DND-41 (cell line): ENCODE measurements at regions not wholly inside any gene's neighbourhood (a gene's known extent, or its start where the extent isn't known, plus 50 kb on each side); places are given as distances from the start of the nearest gene placed in this dataset.

ENCODE experiments used
- ATAC-seq: fragments of 200-7000 bp; cut with Tn5 transposase; 3 replicates; pipeline ENCODE4 v1.9.1; 2021; ENCODE audit warnings: low read depth; ENCODE audit not compliant: insufficient read depth
- DNase-seq: peaks from one replicate; pipeline ENCODE4 v3.0.0-alpha.2; 2020
- H2AFZ ChIP-seq: 2 replicates; pipeline ENCODE4 v1.6.0; 2012; ENCODE audit warnings: low read depth, low read length
- H3K27ac ChIP-seq: 2 replicates; pipeline ENCODE4 v1.5.1; 2012; ENCODE audit warnings: low read length, inconsistent platforms
- H3K27me3 ChIP-seq: fragments of 200-600 bp; sonication (generic); 2 replicates; pipeline ENCODE4 v1.6.0; 2012; ENCODE audit warnings: low read length, mild to moderate bottlenecking, inconsistent platforms; ENCODE audit not compliant: insufficient read depth, poor library complexity
- H3K36me3 ChIP-seq: 2 replicates; pipeline ENCODE4 v1.5.1; 2012; ENCODE audit warnings: low read length, inconsistent platforms; ENCODE audit not compliant: insufficient read depth
- H3K4me1 ChIP-seq: 2 replicates; pipeline ENCODE4 v1.5.1; 2012; ENCODE audit warnings: mild to moderate bottlenecking, low read length; ENCODE audit not compliant: insufficient read depth
- H3K4me2 ChIP-seq: 2 replicates; pipeline ENCODE4 v1.6.0; 2012; ENCODE audit warnings: mild to moderate bottlenecking, moderate library complexity, low read length, inconsistent platforms; ENCODE audit not compliant: insufficient read depth
- H3K4me3 ChIP-seq, 2 experiments: fragments of 200-600 bp in 1 of 2; shearing (Covaris generic) in 1 of 2; 2 replicates each; pipeline ENCODE4 v1.5.1; 2012 to 2016; ENCODE audit warnings: inconsistent platforms in 2 of 2, low read length in 2 of 2, mild to moderate bottlenecking in 2 of 2, low read depth in 1 of 2, moderate library complexity in 1 of 2
- H3K79me2 ChIP-seq: 2 replicates; pipeline ENCODE4 v1.6.0; 2012; ENCODE audit warnings: low read length, inconsistent platforms; ENCODE audit not compliant: insufficient read depth
- H3K9ac ChIP-seq: 2 replicates; pipeline ENCODE4 v1.6.0; 2012; ENCODE audit warnings: low read depth, mild to moderate bottlenecking, inconsistent platforms, low read length, moderate library complexity
- H3K9me3 ChIP-seq: 2 replicates; pipeline ENCODE4 v1.5.1; 2012; ENCODE audit warnings: low read length, moderate library complexity, mild to moderate bottlenecking, inconsistent platforms; ENCODE audit not compliant: insufficient read depth, severe bottlenecking
- H4K20me1 ChIP-seq: 2 replicates; pipeline ENCODE4 v1.6.0; 2012; ENCODE audit warnings: low read length; ENCODE audit not compliant: insufficient read depth
- EZH2 ChIP-seq: IDR thresholded peaks from 3 replicates; pipeline ENCODE4 v1.6.1; 2012; ENCODE audit warnings: borderline replicate concordance, low read depth, mild to moderate bottlenecking, moderate library complexity, low read length, inconsistent platforms; ENCODE audit not compliant: severe bottlenecking
- TF ChIP-seq, protein P1 (sequence below): IDR thresholded peaks from 2 replicates; pipeline ENCODE4 v1.5.1; 2012; ENCODE audit warnings: borderline replicate concordance, low read length, moderate library complexity, mild to moderate bottlenecking; ENCODE audit not compliant: poor library complexity, severe bottlenecking; ENCODE audit errors: extremely low read depth

DNA sequence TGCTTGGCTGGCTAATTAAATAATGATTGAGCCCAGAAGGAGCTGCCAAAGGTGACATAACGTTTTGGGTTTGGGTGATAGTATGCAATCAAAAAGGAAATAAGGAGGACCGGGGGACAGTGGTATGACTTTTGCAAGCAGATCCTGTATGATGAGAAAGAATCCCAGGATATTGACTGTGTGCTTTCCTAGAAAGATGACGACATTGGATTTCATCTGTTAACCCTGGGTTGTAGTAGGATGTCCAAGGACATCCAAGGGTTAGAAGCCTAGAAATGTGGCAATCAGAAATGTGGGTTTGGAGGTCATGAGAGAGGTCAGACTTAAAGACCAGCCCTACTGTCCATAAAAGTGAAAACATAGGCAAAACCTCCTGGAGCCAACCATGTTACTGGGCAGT, 50.3 kb upstream of the HMHB1 start:
- no peak overlapping the region for H3K27ac ChIP-seq
- DNase-seq (no peak), ATAC-seq (no peak)
- TF ChIP-seq, protein P1, sequence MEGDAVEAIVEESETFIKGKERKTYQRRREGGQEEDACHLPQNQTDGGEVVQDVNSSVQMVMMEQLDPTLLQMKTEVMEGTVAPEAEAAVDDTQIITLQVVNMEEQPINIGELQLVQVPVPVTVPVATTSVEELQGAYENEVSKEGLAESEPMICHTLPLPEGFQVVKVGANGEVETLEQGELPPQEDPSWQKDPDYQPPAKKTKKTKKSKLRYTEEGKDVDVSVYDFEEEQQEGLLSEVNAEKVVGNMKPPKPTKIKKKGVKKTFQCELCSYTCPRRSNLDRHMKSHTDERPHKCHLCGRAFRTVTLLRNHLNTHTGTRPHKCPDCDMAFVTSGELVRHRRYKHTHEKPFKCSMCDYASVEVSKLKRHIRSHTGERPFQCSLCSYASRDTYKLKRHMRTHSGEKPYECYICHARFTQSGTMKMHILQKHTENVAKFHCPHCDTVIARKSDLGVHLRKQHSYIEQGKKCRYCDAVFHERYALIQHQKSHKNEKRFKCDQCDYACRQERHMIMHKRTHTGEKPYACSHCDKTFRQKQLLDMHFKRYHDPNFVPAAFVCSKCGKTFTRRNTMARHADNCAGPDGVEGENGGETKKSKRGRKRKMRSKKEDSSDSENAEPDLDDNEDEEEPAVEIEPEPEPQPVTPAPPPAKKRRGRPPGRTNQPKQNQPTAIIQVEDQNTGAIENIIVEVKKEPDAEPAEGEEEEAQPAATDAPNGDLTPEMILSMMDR: no peak
- no peak for TF ChIP-seq EZH2
- H3K9me3 ChIP-seq: no peaks in the 10 kb centered on the region
- no peaks in the 10 kb centered on the region for H3K27me3 ChIP-seq
- no peaks in the 10 kb centered on the region for H3K79me2 ChIP-seq
- no peaks in the 10 kb centered on the region for H3K4me1 ChIP-seq
- H2AFZ ChIP-seq: no peak overlapping the region
- no peak overlapping the region for H3K9ac ChIP-seq
- no peaks in the 10 kb centered on the region for H4K20me1 ChIP-seq
- no peak overlapping the region for H3K4me2 ChIP-seq
- no peaks in the 10 kb centered on the region for H3K36me3 ChIP-seq
- H3K4me3 ChIP-seq: no peak overlapping the region

DNA sequence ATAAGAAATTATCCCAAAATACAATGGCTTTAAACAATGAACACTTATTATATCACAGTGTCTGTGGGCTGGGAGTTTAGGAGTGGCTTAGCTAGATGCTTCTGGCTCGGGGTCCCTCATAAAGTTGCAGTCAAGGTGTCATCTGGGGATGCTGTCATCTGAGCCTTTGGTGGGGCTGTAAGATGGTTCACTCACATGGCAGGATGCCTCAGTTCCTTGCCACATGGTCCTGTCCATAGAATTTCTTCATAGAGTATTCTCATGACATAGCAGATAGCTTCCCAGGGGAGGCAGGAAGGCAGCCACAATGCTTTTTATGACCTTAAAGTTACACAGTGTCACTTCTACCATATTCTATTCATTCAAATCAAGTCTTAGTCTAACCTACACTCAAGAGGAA, 51.2 kb upstream of the HMHB1 start:
- DNase-seq (no peak), ATAC-seq (no peak)
- Histone ChIP-seq H4K20me1 (no peaks in the 10 kb centered on the region), H3K27ac (no peak overlapping the region), H3K79me2 (no peaks in the 10 kb centered on the region), H3K4me3 (no peak overlapping the region), H3K9ac (no peak overlapping the region), H3K36me3 (no peaks in the 10 kb centered on the region), H3K9me3 (no peaks in the 10 kb centered on the region), H3K4me1 (no peaks in the 10 kb centered on the region), H3K27me3 (no peaks in the 10 kb centered on the region), H2AFZ (no peak overlapping the region), H3K4me2 (no peak overlapping the region)
- TF ChIP-seq, protein P1: no peak
- no peak for TF ChIP-seq EZH2

DNA sequence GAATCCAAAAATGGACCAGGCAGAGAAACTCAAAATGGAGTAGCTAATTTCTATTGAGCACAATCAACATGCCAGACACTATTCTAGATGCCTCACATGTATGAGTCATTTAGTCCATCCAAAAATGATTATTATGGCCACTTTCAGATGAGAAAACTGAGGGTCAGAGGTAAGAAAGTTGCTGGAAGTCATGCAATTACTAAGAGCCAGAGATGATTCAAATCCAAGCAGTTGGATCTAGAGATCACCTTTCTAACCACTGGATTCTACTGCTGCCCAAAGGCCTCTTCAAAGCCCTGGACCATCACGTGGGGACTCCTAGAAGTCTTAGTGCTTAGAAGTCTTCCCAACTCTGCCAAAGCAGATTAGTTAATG, 51.8 kb upstream of the HMHB1 start:
- TF ChIP-seq, protein P1: no peak
- TF ChIP-seq EZH2: no peak
- ATAC-seq (no peak), DNase-seq (no peak)
- Histone ChIP-seq H2AFZ (no peak overlapping the region), H3K4me3 (no peak overlapping the region), H3K36me3 (no peaks in the 10 kb centered on the region), H3K9me3 (no peaks in the 10 kb centered on the region), H3K79me2 (no peaks in the 10 kb centered on the region), H4K20me1 (no peaks in the 10 kb centered on the region), H3K4me1 (no peaks in the 10 kb centered on the region), H3K27ac (no peak overlapping the region), H3K9ac (no peak overlapping the region), H3K4me2 (no peak overlapping the region), H3K27me3 (no peaks in the 10 kb centered on the region)
